ENCODE measurements at regions not wholly inside any gene's neighbourhood (a gene's known extent, or its start where the extent isn't known, plus 50 kb on each side); places are given as distances from the start of the nearest gene placed in this dataset.
A peak's percentile ranks its signal among the peaks of the same experiment; 100 is the strongest.
"Not testable (repeated sequence)": the region's sequence is repeated elsewhere in the genome, so short reads cannot be mapped to it uniquely, and the experiment has no call there.

- H3K27ac Mint-ChIP-seq: no peak overlapping the region
- no peaks in the 10 kb centered on the region for H3K36me3 Mint-ChIP-seq
Measured at GRCh38 chr1:70490153-70490552, 79.1 kb downstream of the CTH start.

GRCh38 chr1:70495370-70495769, 84.3 kb downstream of the CTH start:
- no peaks in the 10 kb centered on the region for H3K4me1 Mint-ChIP-seq (ENCODE audit: low read depth)
- intact Hi-C loops (cut with micrococcal nuclease): no loop called here
- no peak overlapping the region for H3K27ac Mint-ChIP-seq
- no peak for DNase-seq
- ChIA-PET CTCF (no interaction called here), POLR2A (no interaction called here)
- H3K36me3 Mint-ChIP-seq: no peaks in the 10 kb centered on the region
- H3K27me3 Mint-ChIP-seq: no peaks in the 10 kb centered on the region
- H3K9me3 Mint-ChIP-seq: no peaks in the 10 kb centered on the region
- no peak overlapping the region for H3K4me3 Mint-ChIP-seq

More at GRCh38 chr1:70490153-70490552, 79.1 kb downstream of the CTH start:
- Mint-ChIP-seq H3K4me1 (ENCODE audit: low read depth) (no peaks in the 10 kb centered on the region), H3K9me3 (no peaks in the 10 kb centered on the region), H3K27me3 (no peaks in the 10 kb centered on the region), H3K4me3 (no peak overlapping the region)
- intact Hi-C loops (cut with micrococcal nuclease): no loop called here
- ChIA-PET POLR2A (no interaction called here), CTCF (no interaction called here)
- no peak for DNase-seq

GRCh38 chr1:70496181-70496580, 85.1 kb downstream of the CTH start:
- Mint-ChIP-seq H3K4me3 (no peak overlapping the region), H3K4me1 (ENCODE audit: low read depth) (no peaks in the 10 kb centered on the region), H3K9me3 (no peaks in the 10 kb centered on the region), H3K27me3 (no peaks in the 10 kb centered on the region), H3K36me3 (no peaks in the 10 kb centered on the region), H3K27ac (no peak overlapping the region)
- ChIA-PET CTCF (interaction anchor here (1.2 kb wide), 1 partner anchor 363 kb away, joined by 4 read pairs; no protein-coding TSS in a partner anchor), POLR2A (no interaction called here)
- no peak for DNase-seq
- intact Hi-C loops (cut with micrococcal nuclease): no loop called here

GRCh38 chr1:70497152-70497551, 86.1 kb downstream of the CTH start:
- Mint-ChIP-seq H3K36me3 (no peaks in the 10 kb centered on the region), H3K4me3 (no peak overlapping the region), H3K9me3 (no peaks in the 10 kb centered on the region), H3K4me1 (ENCODE audit: low read depth) (no peaks in the 10 kb centered on the region), H3K27me3 (no peaks in the 10 kb centered on the region), H3K27ac (no peak overlapping the region)
- no peak for DNase-seq
- ChIA-PET POLR2A (no interaction called here), CTCF (interaction anchor here (1.2 kb wide), 1 partner anchor 364 kb away, joined by 4 read pairs; no protein-coding TSS in a partner anchor)
- intact Hi-C loops (cut with micrococcal nuclease): no loop called here

DNA sequence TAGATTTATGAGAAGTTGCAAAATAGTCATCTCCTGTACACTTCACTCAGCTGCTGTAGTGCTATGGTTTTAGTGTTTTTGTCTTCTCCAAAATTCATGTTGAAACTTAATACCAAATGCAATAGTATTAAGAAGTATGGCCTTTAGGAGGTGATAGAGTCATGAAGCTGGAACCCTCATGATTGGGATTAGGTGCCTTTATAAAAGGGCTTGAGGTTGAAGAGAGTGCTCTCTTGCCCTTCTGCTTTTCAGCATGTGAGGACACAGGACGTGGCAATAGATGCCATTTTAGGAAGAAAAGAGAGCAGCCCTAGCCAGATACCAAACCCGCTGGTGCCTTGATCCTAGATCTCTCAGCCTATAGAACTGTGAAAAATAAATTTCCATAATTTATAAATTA, 87.6 kb downstream of the CTH start:
- Mint-ChIP-seq H3K36me3 (no peaks in the 10 kb centered on the region), H3K4me1 (ENCODE audit: low read depth) (no peaks in the 10 kb centered on the region), H3K27ac (no peak overlapping the region), H3K27me3 (no peaks in the 10 kb centered on the region), H3K9me3 (no peaks in the 10 kb centered on the region), H3K4me3 (no peak overlapping the region)
- intact Hi-C loops (cut with micrococcal nuclease): no loop called here
- ChIA-PET CTCF (no interaction called here), POLR2A (no interaction called here)
- DNase-seq: no peak

DNA sequence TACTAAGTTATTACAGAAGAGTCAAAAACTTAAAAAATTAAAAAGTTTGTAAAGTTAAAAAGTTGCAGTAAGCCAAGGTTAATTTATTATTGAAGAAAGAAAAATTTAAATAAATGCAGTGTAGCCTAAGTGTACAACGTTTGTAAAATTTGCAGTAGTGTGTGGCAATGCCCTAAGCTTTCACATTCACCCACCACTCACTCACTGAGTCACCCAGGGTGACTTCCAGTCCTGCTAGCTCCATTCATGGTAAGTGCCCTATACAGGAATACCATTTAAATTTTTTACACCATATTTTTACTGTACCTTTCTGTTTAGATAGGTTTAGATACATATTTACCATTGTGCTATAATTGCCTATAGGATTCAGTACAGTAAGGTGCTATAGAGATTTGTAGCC, 88.6 kb downstream of the CTH start:
- ChIA-PET POLR2A (interaction anchor here (0.7 kb wide), 1 partner anchor 146 kb away, joined by 3 read pairs; the partner anchor contains the start of gene ANKRD13C), CTCF (no interaction called here)
- H3K4me1 Mint-ChIP-seq (ENCODE audit: low read depth): peaks cover 5% of the 10 kb centered on the region
- no peak overlapping the region for H3K4me3 Mint-ChIP-seq
- no peaks in the 10 kb centered on the region for H3K9me3 Mint-ChIP-seq
- H3K36me3 Mint-ChIP-seq: no peaks in the 10 kb centered on the region
- no peak overlapping the region for H3K27ac Mint-ChIP-seq
- intact Hi-C loops (cut with micrococcal nuclease): no loop called here
- H3K27me3 Mint-ChIP-seq: no peaks in the 10 kb centered on the region
- DNase-seq: peak; percentile 16

GRCh38 chr1:70503358-70503757, 92.3 kb downstream of the CTH start:
- ChIA-PET POLR2A (no interaction called here), CTCF (interaction anchor here (0.6 kb wide), 2 partner anchors 189 to 303 kb away, joined by 3 read pairs; no protein-coding TSS in a partner anchor)
- intact Hi-C loops (cut with micrococcal nuclease): loop anchor here (1.0 kb wide), 1 partner anchor 149 kb away; the partner anchor contains the start of gene ANKRD13C
- Mint-ChIP-seq H3K36me3 (no peaks in the 10 kb centered on the region), H3K9me3 (no peaks in the 10 kb centered on the region), H3K4me3 (no peak overlapping the region), H3K27me3 (peaks cover 10% of the 10 kb centered on the region), H3K27ac (no peak overlapping the region), H3K4me1 (ENCODE audit: low read depth) (peaks cover 8% of the 10 kb centered on the region)
- DNase-seq: no peak

DNA sequence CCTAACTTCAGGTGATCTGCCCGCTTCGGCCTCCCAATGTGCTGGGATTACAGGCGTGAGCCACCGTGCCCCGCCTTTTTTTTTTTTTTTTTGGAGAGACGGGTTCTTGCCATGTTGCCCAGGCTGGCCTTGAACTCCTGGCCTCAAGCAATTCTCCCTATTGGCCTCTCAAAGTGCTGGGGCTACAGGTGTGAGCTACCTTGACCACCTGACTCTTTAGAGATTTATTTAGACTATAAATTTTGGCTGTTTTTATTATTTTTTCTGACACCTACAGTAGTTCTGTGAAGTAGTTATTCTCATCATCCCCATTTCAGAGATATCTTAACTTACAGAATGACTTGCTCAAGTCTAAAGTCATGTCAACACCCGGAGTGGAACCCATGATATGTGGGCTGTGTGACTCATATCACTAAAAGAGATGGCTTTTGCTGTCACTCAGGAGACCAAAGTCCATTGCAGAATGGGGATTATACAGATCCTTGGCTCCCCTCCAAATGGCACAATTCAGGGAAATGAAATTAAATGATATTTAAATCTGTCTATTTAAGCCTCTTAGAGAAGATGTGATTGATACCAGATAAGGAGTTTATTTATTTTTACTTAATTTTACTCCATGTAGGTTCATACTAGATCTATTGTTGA, 93.2 kb downstream of the CTH start:
- peak; percentile 46 for DNase-seq

GRCh38 chr1:70504821-70505193, 93.7 kb downstream of the CTH start:
- H3K4me1 Mint-ChIP-seq (ENCODE audit: low read depth): peaks cover 8% of the 10 kb centered on the region
- H3K9me3 Mint-ChIP-seq: no peaks in the 10 kb centered on the region
- ChIA-PET CTCF (no interaction called here), POLR2A (no interaction called here)
- no peak overlapping the region for H3K4me3 Mint-ChIP-seq
- H3K27ac Mint-ChIP-seq: no peak overlapping the region
- H3K36me3 Mint-ChIP-seq: no peaks in the 10 kb centered on the region
- peaks cover 11% of the 10 kb centered on the region for H3K27me3 Mint-ChIP-seq
- DNase-seq: no peak
- intact Hi-C loops (cut with micrococcal nuclease): loop anchor here (1.0 to 2.0 kb wide), 2 partner anchors 53 to 66 kb away; no protein-coding TSS in a partner anchor

More for the DNA sequence above, 93.2 kb downstream of the CTH start:
- Mint-ChIP-seq H3K27ac (no peak overlapping the region), H3K4me3 (no peak overlapping the region), H3K9me3 (no peaks in the 10 kb centered on the region), H3K27me3 (peaks cover 10% of the 10 kb centered on the region), H3K4me1 (ENCODE audit: low read depth) (peaks cover 8% of the 10 kb centered on the region), H3K36me3 (no peaks in the 10 kb centered on the region)
- intact Hi-C loops (cut with micrococcal nuclease): loop anchor here (1.0 to 2.0 kb wide), 2 partner anchors 52 to 65 kb away; no protein-coding TSS in a partner anchor
- ChIA-PET CTCF (no interaction called here), POLR2A (no interaction called here)

DNA sequence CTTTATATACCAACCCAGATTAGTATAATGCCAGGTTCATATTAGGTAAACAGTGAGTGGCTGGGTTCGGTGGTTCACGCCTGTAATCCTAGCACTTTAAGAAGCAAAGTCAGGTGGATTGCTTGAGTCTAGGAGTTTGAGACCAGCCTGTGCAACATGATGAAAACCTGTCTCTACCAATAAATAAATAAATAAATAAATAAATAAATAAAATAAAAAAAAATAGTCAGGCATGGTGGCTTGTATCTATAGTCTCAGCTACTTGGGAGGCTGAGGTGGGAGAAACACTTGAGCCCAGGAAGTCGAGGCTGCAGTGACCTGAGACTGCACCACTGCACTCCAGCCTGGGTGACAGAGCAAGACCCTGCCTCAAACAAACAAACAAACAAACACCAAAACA, 96.9 kb downstream of the CTH start:
- H3K27ac Mint-ChIP-seq; H3K36me3 Mint-ChIP-seq; DNase-seq; POLR2A ChIA-PET; H3K9me3 Mint-ChIP-seq; H3K4me3 Mint-ChIP-seq; H3K4me1 Mint-ChIP-seq (ENCODE audit: low read depth); intact Hi-C loops (cut with micrococcal nuclease): not testable (repeated sequence)
- CTCF ChIA-PET: interaction anchor here (0.9 to 1.2 kb wide), 2 partner anchors 193 to 375 kb away, joined by 3 read pairs; no protein-coding TSS in a partner anchor
- H3K27me3 Mint-ChIP-seq: peaks cover 14% of the 10 kb centered on the region

- no peak overlapping the region for H3K4me3 Mint-ChIP-seq
- DNase-seq: no peak
- H3K36me3 Mint-ChIP-seq: no peaks in the 10 kb centered on the region
- H3K4me1 Mint-ChIP-seq (ENCODE audit: low read depth): no peaks in the 10 kb centered on the region
- H3K27me3 Mint-ChIP-seq: peaks cover 14% of the 10 kb centered on the region
- POLR2A ChIA-PET: no interaction called here
- H3K9me3 Mint-ChIP-seq: no peaks in the 10 kb centered on the region
- CTCF ChIA-PET: no interaction called here
- intact Hi-C loops (cut with micrococcal nuclease): loop anchor here (1.0 to 10.0 kb wide), 3 partner anchors 225 to 377 kb away; no protein-coding TSS in a partner anchor
- no peak overlapping the region for H3K27ac Mint-ChIP-seq
Measured at GRCh38 chr1:70509996-70510876, 99.2 kb downstream of the CTH start.

GRCh38 chr1:70517444-70517843, 106.4 kb downstream of the CTH start:
- no peak for DNase-seq
- H3K4me3 Mint-ChIP-seq: no peak overlapping the region
- no peak overlapping the region for H3K27ac Mint-ChIP-seq
- POLR2A ChIA-PET: no interaction called here
- H3K36me3 Mint-ChIP-seq: no peaks in the 10 kb centered on the region
- intact Hi-C loops (cut with micrococcal nuclease): loop anchor here (10.0 kb wide), 1 partner anchor 233 kb away; no protein-coding TSS in a partner anchor
- peaks cover 10% of the 10 kb centered on the region for H3K4me1 Mint-ChIP-seq (ENCODE audit: low read depth)
- CTCF ChIA-PET: no interaction called here
- H3K27me3 Mint-ChIP-seq: no peaks in the 10 kb centered on the region
- H3K9me3 Mint-ChIP-seq: no peaks in the 10 kb centered on the region

All from activated CD4-positive, alpha-beta memory T cell treated with anti-CD3 and anti-CD28 coated beads for 36 hours (primary cell).